Mesenchymal stem cell (in vitro differentiated cells and primary cell): ENCODE measurements at regions not wholly inside any gene's neighbourhood (a gene's known extent, or its start where the extent isn't known, plus 50 kb on each side); places are given as distances from the start of the nearest gene placed in this dataset.

ENCODE experiments used
- DNase-seq: peaks from one replicate; pipeline ENCODE4 v3.0.0-alpha.2; 2013
- H2AFZ ChIP-seq: one replicate; pipeline ENCODE4 v1.6.1; 2013; ENCODE audit warnings: low read depth, mild to moderate bottlenecking, control low read depth, inconsistent platforms, low read length, moderate library complexity
- H2AK5ac ChIP-seq: 2 replicates; pipeline ENCODE4 v1.6.1; 2013; ENCODE audit warnings: low read length, moderate library complexity, mild to moderate bottlenecking, inconsistent platforms; ENCODE audit not compliant: severe bottlenecking
- H2BK120ac ChIP-seq: one replicate; pipeline ENCODE4 v1.6.1; 2013; ENCODE audit warnings: low read depth, mild to moderate bottlenecking, inconsistent platforms, low read length, moderate library complexity
- H2BK12ac ChIP-seq, 2 experiments: one replicate each; pipeline ENCODE4 v1.6.1; 2013; ENCODE audit warnings: inconsistent platforms in 2 of 2, low read length in 2 of 2, mild to moderate bottlenecking in 2 of 2, moderate library complexity in 2 of 2, control low read depth in 1 of 2
- H2BK15ac ChIP-seq: one replicate; pipeline ENCODE4 v1.6.1; 2013; ENCODE audit warnings: mild to moderate bottlenecking, low read depth, inconsistent platforms; ENCODE audit not compliant: poor library complexity, severe bottlenecking
- H2BK5ac ChIP-seq: 2 replicates; pipeline ENCODE4 v1.6.1; 2013; ENCODE audit warnings: low read depth, mild to moderate bottlenecking, low read length, control low read depth, inconsistent platforms; ENCODE audit not compliant: poor library complexity, severe bottlenecking
- H3K14ac ChIP-seq, 2 experiments: one replicate each; pipeline ENCODE4 v1.6.1; 2013; ENCODE audit warnings: inconsistent platforms in 2 of 2, low read length in 2 of 2, control low read depth in 1 of 2, mild to moderate bottlenecking in 1 of 2, moderate library complexity in 1 of 2
- H3K18ac ChIP-seq, 2 experiments: one replicate each; pipeline ENCODE4 v1.6.1; 2013; ENCODE audit warnings: inconsistent platforms in 2 of 2, low read length in 2 of 2, control low read depth in 1 of 2, low read depth in 1 of 2, mild to moderate bottlenecking in 1 of 2
- H3K23ac ChIP-seq, 2 experiments: one replicate each; pipeline ENCODE4 v1.6.1; 2013; ENCODE audit warnings: inconsistent platforms in 2 of 2, low read length in 2 of 2, mild to moderate bottlenecking in 2 of 2, moderate library complexity in 2 of 2, control low read depth in 1 of 2
- H3K27ac ChIP-seq: 2 replicates; pipeline ENCODE4 v1.5.1; 2013; ENCODE audit warnings: mild to moderate bottlenecking, moderate library complexity, low read length, control low read depth, inconsistent platforms; ENCODE audit not compliant: poor library complexity, severe bottlenecking
- H3K27me3 ChIP-seq, 2 experiments: 2 replicates each; pipeline versions ENCODE4 v1.6.1 to v1.7.0; 2013; ENCODE audit warnings: low read length in 2 of 2, mild to moderate bottlenecking in 2 of 2, moderate library complexity in 2 of 2, control low read depth in 1 of 2, inconsistent platforms in 1 of 2; ENCODE audit not compliant: control insufficient read depth in 1 of 2, insufficient read depth in 1 of 2
- H3K36me3 ChIP-seq, 2 experiments: 2 replicates each; pipeline versions ENCODE4 v1.6.1 to v1.7.0; 2013; ENCODE audit warnings: low read length in 2 of 2, control low read depth in 1 of 2, inconsistent platforms in 1 of 2, low read depth in 1 of 2, mild to moderate bottlenecking in 1 of 2; ENCODE audit not compliant: insufficient read depth in 2 of 2, control insufficient read depth in 1 of 2
- H3K4ac ChIP-seq, 2 experiments: one replicate each; pipeline ENCODE4 v1.6.1; 2013; ENCODE audit warnings: inconsistent platforms in 2 of 2, low read length in 2 of 2, mild to moderate bottlenecking in 2 of 2, moderate library complexity in 2 of 2, control low read depth in 1 of 2, low read depth in 1 of 2
- H3K4me1 ChIP-seq: 2 replicates; pipeline ENCODE4 v1.6.1; 2013; ENCODE audit warnings: low read depth, low read length, control low read depth; ENCODE audit not compliant: control insufficient read depth, insufficient read depth
- H3K4me2 ChIP-seq: 2 replicates; pipeline ENCODE4 v1.6.1; 2013; ENCODE audit warnings: low read length, mild to moderate bottlenecking, inconsistent platforms; ENCODE audit not compliant: poor library complexity, severe bottlenecking
- H3K4me3 ChIP-seq, 2 experiments: 2 replicates each; pipeline versions ENCODE4 v1.5.1 to v1.7.0; 2013; ENCODE audit warnings: low read length in 2 of 2, mild to moderate bottlenecking in 2 of 2, control low read depth in 1 of 2, low read depth in 1 of 2; ENCODE audit not compliant: insufficient read depth in 1 of 2
- H3K79me1 ChIP-seq: replicated peaks from 2 replicates; pipeline ENCODE4 v1.6.1; 2013; ENCODE audit warnings: mild to moderate bottlenecking, control low read depth, low read length, inconsistent platforms; ENCODE audit not compliant: poor library complexity, severe bottlenecking
- H3K9ac ChIP-seq: 2 replicates; pipeline ENCODE4 v1.7.0; 2013; ENCODE audit warnings: mild to moderate bottlenecking, low read length, moderate library complexity
- H3K9me3 ChIP-seq: 2 replicates; pipeline ENCODE4 v1.7.0; 2013; ENCODE audit warnings: mild to moderate bottlenecking, low read length; ENCODE audit not compliant: control insufficient read depth
- H4K8ac ChIP-seq: one replicate; pipeline ENCODE4 v1.6.1; 2013; ENCODE audit warnings: inconsistent platforms, mild to moderate bottlenecking, low read length, moderate library complexity
- H4K91ac ChIP-seq: one replicate; pipeline ENCODE4 v1.6.1; 2013; ENCODE audit warnings: mild to moderate bottlenecking, low read length, inconsistent platforms
- WGBS: methylation state at CpG from one replicate; pipeline ENCODE4 v1.1.7; 2013; ENCODE audit warnings: mixed read lengths; 5-methylcytosine and 5-hydroxymethylcytosine counted together

- H3K4me2 ChIP-seq = no peak overlapping the region
- H4K91ac ChIP-seq = no peak overlapping the region
- H3K9ac ChIP-seq = no peak overlapping the region
- H3K23ac ChIP-seq = no peak overlapping the region
- H3K9me3 ChIP-seq = no peaks in the 10 kb centered on the region
- DNase-seq = no peak
- no peak overlapping the region for H2BK5ac ChIP-seq
- peaks cover 51 to 70% of the 10 kb centered on the region in 2 experiments for H3K27me3 ChIP-seq
- H4K8ac ChIP-seq = no peak overlapping the region
- no peak overlapping the region for H2AK5ac ChIP-seq
- H2BK12ac ChIP-seq = no peak overlapping the region
- H3K27ac ChIP-seq = no peak overlapping the region
- WGBS = 93% methylated on average over 6 of the region's 6 CpGs
- H3K4me1 ChIP-seq = no peaks in the 10 kb centered on the region
- H2BK15ac ChIP-seq = no peak overlapping the region
- no peak overlapping the region for H3K4me3 ChIP-seq
- H3K79me1 ChIP-seq = no peaks in the 10 kb centered on the region
- no peak overlapping the region for H2BK120ac ChIP-seq
- no peak overlapping the region for H2AFZ ChIP-seq
- no peak overlapping the region for H3K4ac ChIP-seq
- no peak overlapping the region for H3K14ac ChIP-seq
- no peak overlapping the region for H3K18ac ChIP-seq
- no peaks in the 10 kb centered on the region for H3K36me3 ChIP-seq
Measured at GRCh38 chr17:77897741-77898301, 60.7 kb upstream of the TNRC6C start.

DNA sequence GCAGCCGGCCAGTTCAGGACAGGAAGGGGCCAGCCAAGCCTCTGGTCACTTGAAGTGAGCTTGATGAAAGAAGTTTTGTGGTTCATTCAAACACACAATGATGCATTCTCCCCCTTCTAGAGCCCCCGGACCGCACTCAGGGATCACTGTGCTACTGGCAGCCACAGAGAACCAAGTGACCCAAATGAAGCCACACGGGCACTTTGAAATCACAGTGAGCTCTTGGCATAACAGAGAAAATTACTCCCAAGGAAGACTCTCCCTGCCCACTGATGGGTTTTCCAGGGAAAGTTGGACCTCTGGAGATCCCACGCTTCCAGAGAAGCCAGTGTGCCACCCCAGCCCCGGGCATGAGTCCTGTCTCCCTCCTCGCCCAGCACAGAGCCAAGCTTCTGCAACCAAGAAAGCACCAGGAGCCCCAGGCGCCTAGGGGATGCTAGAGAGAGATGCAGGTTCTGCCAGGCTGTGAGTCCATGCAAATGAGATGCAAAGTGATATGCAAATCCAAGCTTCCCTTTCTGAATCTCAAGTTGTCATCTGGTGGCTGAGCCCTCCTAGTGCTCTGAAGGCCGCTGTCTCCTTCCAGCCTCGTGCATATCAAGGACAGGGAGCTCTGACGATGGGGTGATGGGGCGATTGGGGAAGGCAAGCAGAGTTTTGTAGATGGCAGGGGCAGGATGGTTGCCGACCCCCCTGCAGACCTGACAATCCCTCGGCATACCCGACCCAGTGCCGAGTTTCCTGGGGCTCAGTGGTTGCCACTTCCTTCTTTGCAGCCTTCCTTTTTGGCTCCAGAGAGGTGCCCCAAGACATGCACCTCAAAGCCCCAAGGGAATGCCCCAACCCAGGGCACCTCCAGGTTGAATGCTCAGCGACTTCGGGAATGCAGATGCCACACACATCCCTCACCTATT, 59.7 kb upstream of the TNRC6C start:
- Histone ChIP-seq H4K8ac (no peak overlapping the region), H3K9me3 (no peaks in the 10 kb centered on the region), H3K23ac (no peak overlapping the region), H3K79me1 (no peaks in the 10 kb centered on the region), H3K4me3 (no peak overlapping the region), H3K4ac (no peak overlapping the region), H2BK15ac (no peak overlapping the region), H2BK5ac (no peak overlapping the region), H2AFZ (no peak overlapping the region), H3K18ac (no peak overlapping the region), H3K27ac (no peak overlapping the region), H3K14ac (no peak overlapping the region), H2AK5ac (no peak overlapping the region), H2BK12ac (no peak overlapping the region), H4K91ac (no peak overlapping the region), H3K36me3 (no peaks in the 10 kb centered on the region), H2BK120ac (no peak overlapping the region), H3K9ac (no peak overlapping the region), H3K4me1 (no peaks in the 10 kb centered on the region), H3K27me3 (peaks cover 50 to 71% of the 10 kb centered on the region in 2 experiments), H3K4me2 (no peak overlapping the region)
- DNase-seq = no peak
- WGBS = 81% methylated on average over 15 of the region's 18 CpGs

DNA sequence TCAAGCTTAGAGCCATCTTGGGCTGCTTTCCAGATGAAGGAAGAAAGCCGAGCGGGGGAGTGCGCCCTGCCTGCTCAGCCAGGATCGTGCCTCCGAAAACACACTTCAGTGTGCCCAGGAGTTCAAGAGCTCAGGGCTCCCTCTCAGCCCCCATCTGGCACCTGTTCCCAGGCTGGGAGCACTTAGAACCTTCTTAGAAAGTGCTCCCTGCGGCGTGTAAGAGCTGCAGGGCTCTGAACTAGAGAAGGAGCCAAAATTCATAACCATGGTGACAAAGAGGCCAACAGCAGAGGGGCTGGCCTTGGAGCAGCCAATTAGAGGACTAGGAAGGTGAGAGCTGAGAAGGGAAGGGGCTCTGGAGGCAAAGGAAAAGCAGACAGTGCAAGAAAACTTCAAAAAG, 59.0 kb upstream of the TNRC6C start:
- 89% methylated on average over 7 of the region's 7 CpGs for WGBS
- peaks cover 50 to 74% of the 10 kb centered on the region in 2 experiments for H3K27me3 ChIP-seq
- H3K9ac ChIP-seq = no peak overlapping the region
- H4K8ac ChIP-seq = no peak overlapping the region
- no peaks in the 10 kb centered on the region for H3K79me1 ChIP-seq
- H2AK5ac ChIP-seq = no peak overlapping the region
- no peak overlapping the region for H3K4me3 ChIP-seq
- H4K91ac ChIP-seq = no peak overlapping the region
- no peak overlapping the region for H2BK15ac ChIP-seq
- H3K36me3 ChIP-seq = no peaks in the 10 kb centered on the region
- H2AFZ ChIP-seq = no peak overlapping the region
- no peaks in the 10 kb centered on the region for H3K4me1 ChIP-seq
- no peak overlapping the region for H3K23ac ChIP-seq
- no peak for DNase-seq
- H3K4ac ChIP-seq = no peak overlapping the region
- no peak overlapping the region for H2BK12ac ChIP-seq
- no peak overlapping the region for H2BK120ac ChIP-seq
- no peak overlapping the region for H3K27ac ChIP-seq
- H3K18ac ChIP-seq = no peak overlapping the region
- no peak overlapping the region for H3K4me2 ChIP-seq
- no peak overlapping the region for H3K14ac ChIP-seq
- no peaks in the 10 kb centered on the region for H3K9me3 ChIP-seq
- no peak overlapping the region for H2BK5ac ChIP-seq

DNA sequence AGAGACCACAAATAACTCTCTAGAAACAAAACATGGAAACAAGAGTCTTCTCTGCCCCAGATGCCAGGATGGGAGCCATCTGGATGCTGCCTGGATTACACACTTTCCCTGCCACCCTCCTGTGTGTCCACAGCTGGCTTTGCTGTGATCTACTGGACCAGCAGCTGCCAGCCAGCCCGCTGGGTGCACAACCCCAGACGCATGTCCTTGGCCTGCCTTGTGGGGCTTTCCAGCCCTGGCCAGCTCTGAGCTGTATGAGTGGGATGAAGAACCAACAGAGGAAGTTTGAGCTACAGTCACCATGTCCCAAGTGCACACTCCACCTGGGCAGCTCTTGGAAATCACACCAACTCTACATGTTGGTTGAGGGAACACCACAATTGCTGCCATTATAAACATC, 57.0 kb upstream of the TNRC6C start:
- Histone ChIP-seq H3K27me3 (peaks cover 62 to 87% of the 10 kb centered on the region in 2 experiments), H2AK5ac (no peak overlapping the region), H2BK15ac (no peak overlapping the region), H2BK120ac (no peak overlapping the region), H3K4me1 (no peaks in the 10 kb centered on the region), H3K36me3 (no peaks in the 10 kb centered on the region), H3K9me3 (no peaks in the 10 kb centered on the region), H2AFZ (no peak overlapping the region), H3K18ac (no peak overlapping the region), H2BK12ac (no peak overlapping the region), H3K4me3 (no peak overlapping the region), H4K91ac (no peak overlapping the region), H3K23ac (no peak overlapping the region), H4K8ac (no peak overlapping the region), H3K14ac (no peak overlapping the region), H3K4me2 (no peak overlapping the region), H2BK5ac (no peak overlapping the region), H3K4ac (no peak overlapping the region), H3K9ac (no peak overlapping the region), H3K27ac (no peak overlapping the region), H3K79me1 (no peaks in the 10 kb centered on the region)
- 75% methylated on average over 1 of the region's 2 CpGs for WGBS
- no peak for DNase-seq
